Adrenal gland (tissue), 9 donors: ENCODE measurements at regions not wholly inside any gene's neighbourhood (a gene's known extent, or its start where the extent isn't known, plus 50 kb on each side); places are given as distances from the start of the nearest gene placed in this dataset.
"Not testable (repeated sequence)": the region's sequence is repeated elsewhere in the genome, so short reads cannot be mapped to it uniquely, and the experiment has no call there.

Source experiments
- DNase-seq, 7 donors: peaks; one replicate each; pipeline ENCODE4 v3.0.0-alpha.2; 2019 to 2020
- H3K27ac ChIP-seq, 5 donors: fragments of 200-600 bp; sonication (generic) in 4 of 5; 1 replicate in 3 of 5; 2 replicates in 2 of 5; pipeline versions ENCODE4 v1.5.1 to v1.8.0; 2016 to 2020; ENCODE audit warnings: mild to moderate bottlenecking in 1 of 5
- H3K27me3 ChIP-seq: fragments of 200-600 bp; 2 replicates; pipeline ENCODE4 v1.8.0; 2021
- H3K36me3 ChIP-seq, 2 donors: fragments of 200-600 bp; replicated peaks in 1 of 2; 1 replicate in 1 of 2; 2 replicates in 1 of 2; pipeline versions ENCODE4 v1.5.1 to v1.8.0; 2018 to 2022
- H3K4me1 ChIP-seq, 2 donors: fragments of 200-600 bp; replicated peaks in 1 of 2; 1 replicate in 1 of 2; 2 replicates in 1 of 2; pipeline versions ENCODE4 v1.5.1 to v1.8.0; 2018 to 2021
- H3K4me3 ChIP-seq, 4 donors: fragments of 200-600 bp; sonication (generic) in 3 of 4; one replicate each; pipeline ENCODE4 v1.5.1; 2016 to 2018
- H3K9me3 ChIP-seq, 3 donors: fragments of 200-600 bp; sonication (generic) in 1 of 3; replicated peaks in 1 of 3; 1 replicate in 2 of 3; 2 replicates in 1 of 3; pipeline versions ENCODE4 v1.5.1 to v1.8.0; 2016 to 2021
- CTCF ChIP-seq, 6 experiments: fragments of 450-650 bp in 4 of 6; fragments of 200-600 bp in 2 of 6; sonication (generic) in 1 of 6; IDR thresholded peaks; 1 replicate in 5 of 6; 2 replicates in 1 of 6; pipeline versions ENCODE4 v1.5.1 to v1.8.0; 2016 to 2021; ENCODE audit warnings: antibody characterized with exemption in 6 of 6, mild to moderate bottlenecking in 2 of 6, moderate library complexity in 1 of 6
- POLR2A ChIP-seq, 2 donors: fragments of 450-650 bp; IDR thresholded peaks; one replicate each; pipeline ENCODE4 v1.6.1; 2017; ENCODE audit warnings: antibody characterized with exemption in 2 of 2, mild to moderate bottlenecking in 2 of 2, moderate library complexity in 1 of 2
- WGBS, 4 donors: extraction: QIAGEN DNeasy Blood & Tissue Kit in 2 of 4; methylation state at CpG; one replicate each; pipeline versions ENCODE4 v1.1.5 to v1.1.7; 2013 to 2017; 5-methylcytosine and 5-hydroxymethylcytosine counted together
- intact Hi-C, 2 donors: fragments of 100-400 bp; cut with DNase I; formaldehyde crosslinking; loops; one replicate each; pipeline versions ENCODE4 v1.14.1 to v1.15.0; 2022 to 2023
- donor health status: healthy with polysubstance abuse.
- donor health status: Bipolar disorder and iron deficiency.
- donor health status: DM: yes; HTN: yes; CAD: no.
- donor health status: DM: no; HTN: no; CAD: no.
- donor health status: DM: no; HTN: no; CAD: no.

GRCh38 chr22:22122348-22123117 lies 122.1 kb upstream of the VPREB1 start:
- intact Hi-C loops = no loop called here
- Histone ChIP-seq H3K27ac (no peak overlapping the region), H3K36me3 (no peaks in the 10 kb centered on the region), H3K4me1 (no peaks in the 10 kb centered on the region), H3K27me3 (peaks cover 15% of the 10 kb centered on the region), H3K4me3 (no peak overlapping the region), H3K9me3 (no peaks in the 10 kb centered on the region)
- TF ChIP-seq CTCF (IDR thresholded peaks at IDR 0.05) = no peak
- TF ChIP-seq POLR2A (IDR thresholded peaks at IDR 0.05) = no peak
- no peak for DNase-seq
- 74 to 78% (median 76%) methylated on average over 4 of the region's 4 CpGs for WGBS, 4 donors

GRCh38 chr22:22121445-22121844 lies 123.1 kb upstream of the VPREB1 start:
- no peak for DNase-seq
- intact Hi-C loops = no loop called here
- Histone ChIP-seq H3K36me3 (no peaks in the 10 kb centered on the region), H3K27ac (no peak overlapping the region), H3K4me3 (no peak overlapping the region), H3K27me3 (peaks cover 15% of the 10 kb centered on the region), H3K9me3 (no peaks in the 10 kb centered on the region), H3K4me1 (no peaks in the 10 kb centered on the region)
- no peak for TF ChIP-seq POLR2A (IDR thresholded peaks at IDR 0.05)
- TF ChIP-seq CTCF (IDR thresholded peaks at IDR 0.05) = no peak

GRCh38 chr22:22120160-22120559 lies 124.4 kb upstream of the VPREB1 start:
- WGBS, 4 donors = 70 to 81% (median 72%) methylated on average over 3 of the region's 3 CpGs
- no peak overlapping the region for H3K27ac ChIP-seq
- H3K36me3 ChIP-seq = no peaks in the 10 kb centered on the region
- no peak for TF ChIP-seq CTCF (IDR thresholded peaks at IDR 0.05)
- TF ChIP-seq POLR2A (IDR thresholded peaks at IDR 0.05) = no peak
- H3K4me3 ChIP-seq = no peak overlapping the region
- intact Hi-C loops = no loop called here
- no peaks in the 10 kb centered on the region for H3K4me1 ChIP-seq
- DNase-seq = no peak
- peaks cover 15% of the 10 kb centered on the region for H3K27me3 ChIP-seq
- H3K9me3 ChIP-seq = no peaks in the 10 kb centered on the region

GRCh38 chr22:22118987-22119386 lies 125.6 kb upstream of the VPREB1 start:
- TF ChIP-seq POLR2A (IDR thresholded peaks at IDR 0.05) = no peak
- TF ChIP-seq CTCF (IDR thresholded peaks at IDR 0.05) = no peak
- Histone ChIP-seq H3K27ac (no peak overlapping the region), H3K36me3 (no peaks in the 10 kb centered on the region), H3K4me3 (no peak overlapping the region), H3K27me3 (peaks cover 15% of the 10 kb centered on the region), H3K9me3 (no peaks in the 10 kb centered on the region), H3K4me1 (no peaks in the 10 kb centered on the region)
- DNase-seq = no peak
- intact Hi-C loops = no loop called here
- WGBS, 4 donors = 83 to 100% (median 92%) methylated on average over 1 of the region's 1 CpG

- peaks cover 15% of the 10 kb centered on the region for H3K27me3 ChIP-seq
- H3K36me3 ChIP-seq, H3K27ac ChIP-seq, H3K4me1 ChIP-seq, H3K4me3 ChIP-seq, H3K9me3 ChIP-seq, intact Hi-C loops, DNase-seq: not testable (repeated sequence)
- WGBS, 4 donors = 24 to 41% (median 36%) methylated on average over 10 to 54 of the region's 54 CpGs
These were observed 126.6 kb upstream of the VPREB1 start for GRCh38 chr22:22117864-22118544.

- H3K4me1 ChIP-seq, intact Hi-C loops, H3K27ac ChIP-seq, H3K36me3 ChIP-seq, H3K9me3 ChIP-seq, H3K4me3 ChIP-seq, DNase-seq: not testable (repeated sequence)
- peaks cover 15% of the 10 kb centered on the region for H3K27me3 ChIP-seq
- 66 to 82% (median 77%) methylated on average over 10 to 39 of the region's 44 CpGs for WGBS, 4 donors
These were observed 127.4 kb upstream of the VPREB1 start for GRCh38 chr22:22116997-22117770.
